Loucy (cell line): ENCODE measurements at regions not wholly inside any gene's neighbourhood (a gene's known extent, or its start where the extent isn't known, plus 50 kb on each side); places are given as distances from the start of the nearest gene placed in this dataset.

Experiments used
- EZH2phosphoT487 ChIP-seq: fragments of 200-600 bp; IDR thresholded peaks from 2 replicates; pipeline ENCODE4 v1.6.1; 2018; ENCODE audit warnings: antibody characterized with exemption, mild to moderate bottlenecking, moderate library complexity, borderline replicate concordance
- TF ChIP-seq, protein P1 (sequence below): fragments of 200-600 bp; sonication (generic); conservative IDR thresholded peaks from 2 replicates; pipeline ENCODE4 v1.5.1; 2014; ENCODE audit warnings: mild to moderate bottlenecking, antibody characterized with exemption, low read length

DNA sequence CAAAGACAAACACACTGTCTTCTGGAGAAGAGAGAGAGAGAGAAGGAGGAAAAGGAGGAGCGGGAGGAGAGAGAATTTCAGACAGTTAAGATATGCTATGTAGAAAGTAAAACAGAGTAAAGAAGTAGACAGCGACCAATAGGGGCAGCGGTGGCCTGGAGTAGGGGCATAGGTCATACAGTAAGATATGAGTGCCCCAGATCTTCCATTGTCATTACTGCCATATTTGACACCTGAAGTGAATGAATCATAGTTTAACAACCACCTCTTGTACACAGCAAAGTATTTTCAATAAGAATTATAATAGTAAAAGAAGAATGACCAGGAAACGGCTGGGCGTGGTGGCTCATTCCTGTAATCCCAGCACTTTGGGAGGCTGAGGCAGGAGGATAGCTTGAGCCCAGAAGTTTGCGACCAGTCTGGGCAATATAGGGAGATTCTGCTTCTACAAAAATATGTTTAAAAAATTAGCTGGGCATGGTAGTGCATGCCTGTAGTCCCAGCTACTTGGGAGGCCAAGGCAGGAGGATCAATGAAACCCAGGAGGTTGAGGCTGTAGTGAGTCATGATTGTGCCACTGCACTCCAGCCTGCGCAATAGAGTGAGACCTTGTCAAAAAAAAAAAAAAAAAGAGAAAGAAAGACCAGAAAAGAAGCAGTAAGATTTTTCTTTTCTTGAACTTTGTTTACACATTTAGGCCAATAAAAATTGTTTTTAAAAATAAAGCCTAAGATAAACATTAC lies 77.0 kb upstream of the GPR158 start:
- TF ChIP-seq, protein P1, sequence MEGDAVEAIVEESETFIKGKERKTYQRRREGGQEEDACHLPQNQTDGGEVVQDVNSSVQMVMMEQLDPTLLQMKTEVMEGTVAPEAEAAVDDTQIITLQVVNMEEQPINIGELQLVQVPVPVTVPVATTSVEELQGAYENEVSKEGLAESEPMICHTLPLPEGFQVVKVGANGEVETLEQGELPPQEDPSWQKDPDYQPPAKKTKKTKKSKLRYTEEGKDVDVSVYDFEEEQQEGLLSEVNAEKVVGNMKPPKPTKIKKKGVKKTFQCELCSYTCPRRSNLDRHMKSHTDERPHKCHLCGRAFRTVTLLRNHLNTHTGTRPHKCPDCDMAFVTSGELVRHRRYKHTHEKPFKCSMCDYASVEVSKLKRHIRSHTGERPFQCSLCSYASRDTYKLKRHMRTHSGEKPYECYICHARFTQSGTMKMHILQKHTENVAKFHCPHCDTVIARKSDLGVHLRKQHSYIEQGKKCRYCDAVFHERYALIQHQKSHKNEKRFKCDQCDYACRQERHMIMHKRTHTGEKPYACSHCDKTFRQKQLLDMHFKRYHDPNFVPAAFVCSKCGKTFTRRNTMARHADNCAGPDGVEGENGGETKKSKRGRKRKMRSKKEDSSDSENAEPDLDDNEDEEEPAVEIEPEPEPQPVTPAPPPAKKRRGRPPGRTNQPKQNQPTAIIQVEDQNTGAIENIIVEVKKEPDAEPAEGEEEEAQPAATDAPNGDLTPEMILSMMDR: no peak
- no peak for TF ChIP-seq EZH2phosphoT487
